NCI-H2171 (cell line): ENCODE measurements at regions not wholly inside any gene's neighbourhood (a gene's known extent, or its start where the extent isn't known, plus 50 kb on each side); places are given as distances from the start of the nearest gene placed in this dataset.
"Not testable (repeated sequence)": the region's sequence is repeated elsewhere in the genome, so short reads cannot be mapped to it uniquely, and the experiment has no call there.

ENCODE experiments used
- DNase-seq: peaks from one replicate; lab custom pipeline; 2025; lab: John Stamatoyannopoulos, UW

DNA sequence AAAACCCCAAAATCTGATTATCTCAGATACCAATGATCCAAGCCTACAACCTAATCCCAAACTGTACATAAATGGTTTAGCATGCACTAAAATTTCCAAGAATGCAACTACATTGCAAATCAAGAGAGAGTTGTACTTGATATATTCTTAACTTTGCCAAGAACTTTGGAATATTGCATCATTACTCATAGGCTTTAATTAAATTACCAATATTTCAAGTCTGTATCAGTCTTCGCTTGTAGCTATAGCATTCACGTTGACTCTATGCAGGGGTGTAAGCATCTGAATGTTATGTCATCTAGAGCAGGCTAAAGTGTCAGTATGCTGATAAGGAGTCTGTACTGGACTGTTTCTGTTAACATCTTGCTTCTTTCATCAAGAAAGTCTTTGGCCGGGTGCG lies 56.3 kb downstream of the FOXI3 start:
- DNase-seq = no peak

DNA sequence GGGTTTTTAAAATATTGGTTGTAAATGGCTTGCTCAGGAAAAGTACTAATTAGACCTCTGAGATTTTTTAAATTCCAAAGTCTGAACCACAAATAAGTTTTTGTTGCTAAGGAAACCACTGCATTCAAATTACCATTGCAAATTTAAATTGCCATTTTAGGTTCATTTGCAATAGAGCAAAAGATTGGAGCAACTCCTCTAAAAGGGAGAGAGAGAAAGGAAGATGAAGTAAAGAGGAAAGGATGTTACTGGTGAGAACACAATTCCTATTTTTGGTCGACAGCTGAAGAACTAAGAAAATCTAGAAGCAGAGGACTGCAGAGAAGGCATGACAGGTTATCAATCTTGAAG lies 74.9 kb downstream of the FOXI3 start:
- DNase-seq = no peak

DNA sequence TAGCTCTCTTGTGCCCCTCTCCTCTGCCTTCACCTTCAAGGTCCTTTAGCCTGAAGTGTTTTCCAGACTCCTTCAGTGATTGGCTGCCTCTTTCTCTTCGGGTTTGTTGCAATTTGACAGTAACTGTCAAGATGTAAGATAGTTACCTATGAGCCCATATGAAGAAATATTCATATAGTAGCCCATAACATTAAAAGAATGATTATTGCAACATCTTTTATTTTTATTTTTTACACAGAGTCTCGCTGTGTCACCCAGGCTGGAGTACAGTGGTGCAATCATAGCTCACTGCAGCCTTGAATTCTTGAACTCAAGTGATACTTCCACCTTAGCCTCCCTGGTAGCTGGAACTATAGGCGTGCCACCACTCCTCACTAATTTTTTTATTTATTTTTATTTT lies 80.5 kb downstream of the FOXI3 start:
- DNase-seq = no peak

DNA sequence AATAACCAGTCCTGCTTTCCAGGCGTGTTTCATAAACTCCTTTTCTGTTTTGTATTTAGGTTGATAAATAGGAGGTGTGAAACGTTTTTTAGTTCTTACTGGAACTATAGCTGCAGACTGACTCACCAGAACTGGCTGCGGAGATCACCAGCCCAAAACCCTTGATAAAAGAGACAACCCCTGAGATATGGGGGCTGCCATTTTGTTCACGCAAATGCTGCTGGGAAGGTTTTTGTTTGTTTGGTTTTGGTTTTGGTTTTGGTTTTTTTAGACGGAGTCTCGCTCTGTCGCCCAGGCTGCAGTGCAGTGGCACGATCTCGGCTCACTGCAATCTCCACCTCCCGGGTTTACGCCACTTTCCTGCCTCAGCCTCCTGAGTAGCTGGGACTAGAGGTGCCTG lies 87.1 kb downstream of the FOXI3 start:
- not testable (repeated sequence) for DNase-seq

DNA sequence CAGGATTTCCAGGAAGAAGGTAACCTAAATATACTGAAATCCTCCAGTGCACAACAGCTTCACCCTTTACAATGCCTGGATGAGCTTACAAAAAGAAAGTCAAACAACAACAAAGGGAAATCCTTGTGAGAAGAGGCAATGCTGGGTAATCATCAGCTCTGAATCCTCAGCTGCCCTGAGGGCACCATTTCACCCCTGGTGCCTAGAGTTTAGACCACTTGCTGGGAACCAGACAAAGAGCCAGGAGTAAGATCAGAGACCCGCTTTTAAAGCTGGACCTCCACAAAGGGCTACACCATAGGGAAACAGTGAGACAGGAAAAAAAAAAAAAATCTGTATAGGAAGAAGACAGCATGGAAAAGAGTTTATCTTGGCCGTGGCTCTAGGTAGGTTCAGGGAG lies 97.0 kb downstream of the FOXI3 start:
- no peak for DNase-seq

DNA sequence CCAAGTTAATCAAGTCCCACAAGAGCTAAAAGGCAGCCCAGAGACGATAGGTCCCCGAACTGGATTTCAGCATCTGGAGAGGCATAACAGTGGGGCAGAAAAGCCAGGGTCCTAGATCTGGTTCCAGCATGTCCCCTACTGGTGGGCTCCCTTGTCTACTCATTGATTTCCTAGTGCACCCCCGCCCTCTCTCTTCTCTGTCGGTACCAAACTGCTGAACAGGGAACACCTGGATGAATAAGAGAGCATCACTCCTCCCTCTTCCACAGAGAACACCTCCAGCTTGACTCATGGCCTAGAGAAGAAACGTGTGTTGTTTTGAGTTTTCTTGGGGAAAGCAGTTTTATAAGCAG lies 101.3 kb downstream of the FOXI3 start:
- no peak for DNase-seq

DNA sequence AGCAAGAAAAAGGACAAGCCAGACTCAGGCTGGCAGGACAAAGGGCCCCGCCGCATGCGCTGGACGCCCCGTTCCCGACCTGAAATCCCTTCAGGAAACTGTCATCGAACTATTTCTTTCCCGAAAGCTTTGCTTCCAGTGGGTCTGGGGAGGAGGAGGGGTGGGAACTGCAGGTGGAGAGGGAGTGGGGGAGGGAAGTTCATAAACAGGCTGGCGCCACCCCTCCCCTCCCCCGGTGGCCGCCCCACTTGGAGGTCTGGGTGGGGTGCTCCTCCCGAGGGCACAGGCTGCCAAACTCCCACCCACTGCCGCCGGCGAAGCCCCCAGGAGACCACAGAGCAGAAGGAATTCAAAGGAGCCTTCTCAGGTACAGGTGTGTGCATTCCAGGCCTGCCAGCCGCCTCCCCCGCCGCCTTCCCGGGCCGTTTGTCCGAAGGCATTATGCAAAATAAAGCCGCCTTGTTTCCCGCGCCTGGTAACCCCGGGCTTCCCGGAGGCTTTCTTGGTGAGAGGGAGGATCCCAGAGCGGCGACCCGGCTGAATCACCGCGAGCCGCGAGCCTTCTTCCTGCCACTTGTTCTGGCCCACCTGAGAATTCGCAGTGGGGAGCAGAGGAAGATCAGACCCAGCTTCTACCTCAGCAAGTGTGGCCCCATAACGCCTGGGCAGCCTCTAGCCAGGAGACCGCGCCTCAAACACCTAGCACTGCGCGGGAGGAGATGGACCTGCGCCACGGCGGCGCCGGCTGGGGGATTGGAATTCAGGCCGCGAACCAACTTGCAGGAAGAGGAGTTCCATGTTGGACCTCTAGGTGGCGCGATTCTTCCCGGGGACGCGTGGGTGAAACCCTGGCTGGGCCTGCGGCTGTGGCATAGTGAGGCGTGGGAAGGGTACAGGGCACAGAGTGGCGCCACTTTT lies 101.9 kb downstream of the FOXI3 start:
- no peak for DNase-seq

DNA sequence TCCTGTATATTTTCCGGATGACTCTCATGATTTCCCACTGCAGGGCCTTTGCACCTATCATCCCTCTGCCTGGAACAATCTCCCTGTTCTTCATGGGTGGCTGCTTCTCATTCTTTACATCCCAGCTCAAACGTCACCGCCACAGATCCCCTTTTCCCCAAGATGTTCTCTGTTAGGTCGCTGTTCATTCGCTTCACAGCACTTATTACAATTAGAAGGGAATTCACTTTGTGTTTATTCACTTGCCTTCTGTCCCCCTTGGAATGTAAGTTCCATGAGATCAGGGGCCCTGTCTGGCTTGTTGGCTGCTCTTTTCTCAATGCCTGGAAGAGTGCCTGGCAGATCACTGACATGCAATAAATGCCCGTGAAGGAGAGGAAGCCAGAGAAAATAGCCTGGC lies 106.7 kb downstream of the FOXI3 start:
- DNase-seq = no peak

DNA sequence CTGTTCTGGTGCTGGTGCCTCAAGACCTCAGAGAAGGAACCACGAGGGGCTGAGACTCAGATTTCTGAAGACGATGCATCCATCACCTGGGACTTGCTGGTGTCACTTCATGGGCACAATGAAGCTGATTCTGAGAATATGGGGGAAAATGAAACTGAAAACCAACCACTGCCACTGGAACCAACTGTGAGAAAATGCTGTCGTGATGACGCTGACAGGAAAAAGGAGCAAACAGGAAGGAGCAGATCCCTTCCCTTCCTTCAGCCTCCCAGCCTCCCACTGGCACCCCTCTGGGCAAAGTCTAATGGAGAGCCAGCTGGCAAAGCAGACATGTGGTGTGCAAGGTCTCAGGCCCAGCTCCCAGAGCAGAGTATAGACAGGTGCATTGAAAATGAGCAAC lies 109.7 kb downstream of the FOXI3 start:
- DNase-seq = no peak

DNA sequence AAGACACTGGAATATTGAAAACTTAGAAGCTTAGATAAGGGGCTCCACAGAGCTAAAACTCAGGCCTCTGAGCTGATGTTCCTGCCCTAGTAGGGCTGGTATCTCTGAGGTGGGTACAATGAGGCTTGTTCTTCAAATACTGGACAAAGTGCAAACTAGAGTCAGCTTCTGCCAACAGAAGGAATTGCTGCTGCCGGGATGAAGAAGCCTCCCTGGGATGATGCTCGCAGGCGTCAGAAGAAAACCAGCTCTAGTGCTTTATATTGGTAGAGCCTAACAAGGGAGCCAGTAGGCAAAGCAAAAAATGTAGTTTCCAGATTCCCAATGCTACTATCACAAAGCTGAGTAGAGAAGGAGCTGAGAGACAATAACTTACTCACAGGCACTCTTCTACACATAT lies 118.1 kb downstream of the FOXI3 start:
- no peak for DNase-seq

DNA sequence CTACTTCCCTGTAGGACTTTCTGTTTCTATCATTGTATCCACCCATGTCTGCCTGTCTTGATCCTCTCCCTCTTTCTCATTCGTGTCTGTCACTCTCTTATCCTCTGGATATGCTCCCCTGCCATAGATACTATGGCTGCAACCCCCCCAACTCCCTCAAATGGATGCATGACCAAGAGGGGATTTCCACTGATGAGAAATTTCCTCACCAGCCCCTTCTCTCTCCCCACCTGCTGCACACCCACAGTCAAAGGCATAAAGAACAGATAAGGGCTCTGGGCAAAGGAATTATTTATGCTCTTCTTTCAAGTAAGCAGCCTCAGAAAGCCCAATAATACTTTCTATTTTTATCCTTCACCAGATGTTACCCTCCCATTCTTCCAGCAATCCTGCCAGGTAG lies 121.3 kb downstream of the FOXI3 start:
- DNase-seq = no peak

DNA sequence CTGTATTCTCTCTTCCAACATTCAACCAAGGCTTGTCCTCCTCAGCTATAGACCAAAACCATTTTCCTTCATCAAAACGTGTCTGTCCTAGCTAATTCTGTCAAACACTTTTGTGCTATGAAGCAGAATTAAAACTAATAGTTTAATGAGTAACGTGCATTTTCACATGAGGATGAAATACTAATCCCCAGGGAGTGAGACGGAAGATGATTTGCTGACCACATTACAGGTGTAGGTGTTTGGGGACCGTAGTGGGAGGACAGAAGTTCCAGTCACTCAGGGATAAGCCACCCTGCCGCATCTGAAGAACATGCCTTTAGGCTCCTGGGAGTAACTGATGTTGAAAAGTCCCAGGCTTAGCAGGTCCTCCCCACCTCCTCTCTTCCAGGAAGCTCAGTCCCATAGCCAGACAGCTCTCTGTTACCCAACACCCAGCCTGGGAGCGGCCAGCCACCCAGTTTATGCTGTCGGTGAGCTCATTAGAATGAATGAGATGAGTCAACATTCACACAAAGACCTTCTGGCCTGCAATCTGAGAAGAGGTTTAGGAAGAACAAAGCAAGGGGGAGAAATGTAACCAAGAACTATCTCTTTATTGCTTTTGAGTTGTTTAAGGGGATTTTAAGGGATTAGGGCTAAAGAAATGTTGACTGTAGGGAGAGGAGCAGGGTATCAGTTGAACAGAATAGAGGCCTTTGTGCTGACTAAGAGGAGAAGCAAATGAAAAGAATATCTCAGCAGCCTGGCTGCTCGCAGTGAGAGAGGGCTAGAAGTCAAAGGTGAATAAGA lies 122.5 kb downstream of the FOXI3 start:
- no peak for DNase-seq

DNA sequence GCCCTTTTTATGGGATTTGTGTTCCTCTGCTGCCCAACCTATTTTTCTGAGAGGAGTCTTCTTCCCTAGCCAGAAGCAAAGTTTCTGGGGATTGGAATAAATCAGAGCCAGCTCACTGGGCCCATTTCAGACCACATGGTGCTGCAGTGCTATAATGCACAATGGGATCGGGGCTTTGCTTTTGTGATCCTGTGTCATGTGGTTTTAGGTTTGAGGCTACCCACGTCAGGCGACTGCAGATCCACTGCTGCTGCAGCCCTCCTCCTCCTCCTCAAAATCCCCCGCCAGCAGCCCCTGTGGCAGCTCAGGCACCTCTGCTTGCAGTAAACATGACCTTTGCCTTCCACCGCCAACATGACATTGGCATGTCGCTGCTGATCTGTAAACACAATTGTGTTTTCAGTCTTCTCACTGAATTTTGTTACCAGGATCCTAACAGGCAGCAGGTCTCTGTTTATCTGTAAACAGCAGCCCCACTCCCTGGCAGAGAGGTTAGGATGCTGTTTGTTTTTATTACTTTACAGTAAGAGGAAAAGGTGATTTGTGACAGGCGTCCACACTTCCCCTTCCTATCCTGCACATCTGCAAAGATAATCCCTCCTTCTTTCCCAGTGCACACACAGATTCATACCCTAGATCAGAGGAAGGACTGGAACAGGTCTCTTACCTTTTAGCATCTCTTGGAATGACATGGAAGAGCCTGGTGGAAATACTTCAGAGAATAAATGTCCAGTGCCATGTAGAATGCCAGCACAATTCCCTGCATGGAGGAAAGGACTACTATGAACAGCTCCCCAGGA lies 130.8 kb downstream of the FOXI3 start:
- DNase-seq = no peak

DNA sequence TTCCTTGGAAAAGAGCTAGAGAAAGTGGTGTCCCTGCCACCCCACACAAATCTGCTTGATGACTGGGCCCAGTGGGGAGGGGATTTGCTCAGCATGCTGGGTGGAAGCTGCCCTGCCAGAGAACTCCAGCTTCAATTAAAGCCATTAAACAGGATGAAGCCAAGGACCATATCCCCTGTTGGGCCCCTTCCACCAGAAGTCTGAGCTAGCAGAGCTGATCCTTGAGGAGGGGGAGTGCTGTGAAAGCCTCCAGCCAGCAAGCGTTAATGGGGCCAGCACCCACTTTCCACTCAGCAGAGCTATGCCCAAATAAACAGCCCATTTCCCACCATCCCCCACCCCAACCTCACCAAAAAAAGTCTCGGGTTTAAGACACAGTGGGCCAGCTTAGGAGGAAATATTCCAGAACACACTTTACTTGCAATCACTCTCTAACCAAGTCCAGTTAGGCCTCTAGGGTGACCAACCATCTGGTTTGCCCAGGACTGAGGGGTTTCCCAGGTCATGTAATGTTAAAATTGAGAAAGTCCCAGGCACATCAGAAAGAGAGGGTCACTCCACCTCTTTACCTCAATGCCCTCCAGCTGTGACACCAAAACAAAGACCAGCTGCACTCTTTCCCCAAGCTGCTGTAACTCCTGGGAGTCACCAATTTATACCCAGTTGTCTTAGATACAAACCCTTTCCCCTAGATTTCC lies 132.3 kb downstream of the FOXI3 start:
- no peak for DNase-seq

DNA sequence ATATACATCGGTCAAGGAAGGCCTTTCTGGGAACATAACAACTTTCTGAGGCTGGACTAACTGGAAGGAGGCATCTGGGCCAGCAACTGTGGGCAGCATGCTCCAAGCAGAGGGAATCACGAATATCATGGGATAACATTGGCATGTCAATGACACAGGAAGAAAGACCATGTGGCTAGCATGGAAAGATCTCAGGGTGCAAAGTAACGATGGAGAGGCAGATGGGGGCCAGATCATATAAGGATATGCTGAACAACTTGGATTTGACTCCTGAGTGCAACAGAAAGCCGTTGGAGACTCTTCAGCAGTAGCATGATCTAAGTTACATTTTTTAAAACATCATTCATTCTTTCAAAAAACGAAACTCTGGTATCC lies 133.6 kb downstream of the FOXI3 start:
- no peak for DNase-seq

DNA sequence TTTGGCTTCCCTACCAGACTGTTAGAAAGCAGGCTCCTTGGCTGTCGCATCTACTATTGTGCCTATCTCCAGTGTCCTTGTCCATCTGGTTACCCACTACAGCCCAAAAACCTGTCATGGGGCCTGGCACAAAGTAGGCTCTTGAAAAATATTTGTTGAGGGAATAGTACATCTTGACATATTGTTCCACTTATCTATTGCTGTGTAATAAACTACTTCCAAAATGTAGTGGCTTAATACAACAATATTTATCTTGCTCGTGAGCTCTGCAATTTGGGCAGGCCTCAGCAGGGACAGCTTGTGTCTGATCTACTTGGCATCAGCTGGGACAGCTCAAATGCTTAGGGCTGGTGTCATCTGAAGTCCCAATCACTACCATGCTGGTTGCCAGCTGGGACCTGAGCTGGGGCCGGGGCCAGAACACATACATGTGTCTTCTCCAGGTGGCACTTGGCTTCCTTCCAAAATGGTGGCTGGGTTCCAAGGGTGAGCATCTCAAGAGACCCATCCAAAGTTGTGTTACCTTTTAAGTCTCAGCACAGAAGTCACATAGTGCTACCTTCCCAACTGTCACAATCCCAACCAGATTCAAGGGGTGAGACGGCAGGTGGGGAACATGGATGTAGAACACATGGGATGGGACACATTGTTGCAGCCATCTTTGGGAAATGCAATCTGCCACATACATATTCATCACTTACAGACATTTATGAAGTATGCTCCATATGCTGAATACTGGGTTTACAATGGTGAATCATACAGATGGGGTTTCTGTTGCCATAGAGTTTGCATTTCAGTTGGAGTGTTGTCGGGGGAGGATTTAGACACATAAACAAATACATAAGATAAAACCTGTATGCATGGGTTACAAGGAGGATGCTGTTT lies 134.2 kb downstream of the FOXI3 start:
- peak; percentile 42 for DNase-seq

DNA sequence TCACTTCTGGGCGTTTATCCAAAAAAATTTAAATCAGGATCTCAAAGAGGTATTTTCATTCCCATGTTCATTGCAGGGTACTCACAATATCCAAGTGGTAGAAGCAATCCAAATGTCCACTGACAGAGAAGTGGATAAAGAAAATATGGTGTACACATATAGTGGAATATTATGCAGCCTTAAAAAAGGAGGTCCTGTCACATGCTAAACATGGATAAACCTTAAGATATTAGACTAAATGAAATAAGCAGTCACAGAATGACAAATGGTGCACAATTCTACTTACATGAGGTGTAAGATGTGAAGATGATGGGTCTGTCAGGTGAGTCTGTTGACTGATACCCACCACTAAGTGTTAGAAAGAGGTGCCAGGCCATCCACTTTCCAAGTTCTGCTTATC lies 140.6 kb downstream of the THNSL2 start:
- DNase-seq = no peak

DNA sequence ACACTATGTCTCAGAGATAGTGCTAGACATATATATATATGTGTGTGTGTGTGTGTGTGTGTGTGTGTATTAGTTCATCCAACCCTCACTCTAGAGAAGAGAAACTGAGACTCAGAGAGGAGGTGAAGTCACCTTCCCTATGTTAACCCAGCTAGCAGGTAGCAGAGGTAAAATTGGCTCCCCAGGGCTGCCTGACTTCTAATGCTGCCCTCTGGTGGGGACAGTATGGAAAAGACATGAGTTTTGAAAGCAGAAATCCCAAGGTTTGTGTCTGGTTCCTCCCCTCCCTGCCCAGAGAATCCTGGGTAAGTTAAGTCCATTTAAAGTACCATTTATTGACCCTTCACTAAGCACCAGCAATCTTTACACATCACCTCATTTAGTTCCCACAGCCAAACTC lies 137.7 kb downstream of the THNSL2 start:
- peak; percentile 4 for DNase-seq

DNA sequence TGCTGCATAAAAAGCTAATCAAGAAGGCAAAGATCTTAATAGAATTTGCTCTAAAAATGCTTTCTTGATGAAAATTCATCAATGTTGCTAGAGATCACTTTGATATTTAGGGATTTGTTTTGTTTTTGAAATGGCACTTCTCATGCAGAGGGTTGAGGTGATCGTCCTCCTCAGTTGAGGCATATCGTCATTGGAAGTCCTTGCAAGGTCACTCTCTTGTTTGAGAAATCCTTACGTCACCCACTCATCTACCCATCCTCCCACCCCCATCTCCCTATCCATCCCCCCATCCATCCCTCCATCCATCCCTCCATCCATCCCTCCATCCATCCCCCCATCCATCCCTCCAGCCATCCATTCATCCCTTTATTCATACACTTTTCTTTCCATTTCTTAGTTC lies 133.7 kb downstream of the THNSL2 start:
- no peak for DNase-seq

DNA sequence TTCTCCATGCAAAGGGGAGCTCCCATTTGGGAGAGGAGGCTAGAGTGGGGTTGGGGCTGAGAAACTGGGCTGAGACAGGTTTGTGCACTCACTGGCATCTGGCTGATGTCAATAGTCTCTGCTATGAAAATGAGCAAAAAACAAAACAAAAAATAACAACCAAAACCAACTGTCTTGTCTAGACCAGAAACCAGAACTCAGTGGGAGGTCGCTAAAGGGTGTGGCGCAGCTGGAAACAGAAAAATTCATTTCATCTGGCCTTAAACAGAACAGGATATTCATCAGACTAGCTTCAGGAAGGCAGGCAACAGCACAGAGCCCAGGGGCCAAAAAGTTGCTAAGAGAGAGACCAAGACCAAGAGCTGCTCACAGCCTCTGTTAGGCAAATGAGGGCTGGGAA lies 126.1 kb downstream of the THNSL2 start:
- no peak for DNase-seq
